H9 (cell line): ENCODE measurements at regions not wholly inside any gene's neighbourhood (a gene's known extent, or its start where the extent isn't known, plus 50 kb on each side); places are given as distances from the start of the nearest gene placed in this dataset.

Source experiments
- DNase-seq: peaks from one replicate; pipeline ENCODE4 v3.0.0-alpha.2; 2017
- H2AFZ ChIP-seq: one replicate; pipeline ENCODE4 v1.6.1; 2013; ENCODE audit warnings: mild to moderate bottlenecking, low read length, control low read depth, moderate library complexity
- H2AK5ac ChIP-seq: 2 replicates; pipeline ENCODE4 v1.6.1; 2013; ENCODE audit warnings: low read length, control low read depth, mixed read lengths; ENCODE audit not compliant: insufficient read length
- H2BK120ac ChIP-seq: one replicate; pipeline ENCODE4 v1.6.1; 2013; ENCODE audit warnings: low read depth, mild to moderate bottlenecking, low read length, control low read depth, inconsistent platforms; ENCODE audit not compliant: poor library complexity, severe bottlenecking
- H2BK12ac ChIP-seq: 2 replicates; pipeline ENCODE4 v1.6.1; 2013; ENCODE audit warnings: low read length, control low read depth, mixed read lengths, low read depth; ENCODE audit not compliant: insufficient read length
- H2BK15ac ChIP-seq: 2 replicates; pipeline ENCODE4 v1.6.1; 2013; ENCODE audit warnings: low read depth, low read length, control low read depth
- H2BK20ac ChIP-seq: one replicate; pipeline ENCODE4 v1.6.1; 2013; ENCODE audit warnings: low read depth, mild to moderate bottlenecking, low read length, control low read depth, inconsistent platforms; ENCODE audit not compliant: poor library complexity, severe bottlenecking
- H2BK5ac ChIP-seq: 2 replicates; pipeline ENCODE4 v1.6.1; 2013; ENCODE audit warnings: low read length, control low read depth, mixed read lengths; ENCODE audit not compliant: insufficient read length
- H3K14ac ChIP-seq: 2 replicates; pipeline ENCODE4 v1.6.1; 2013; ENCODE audit warnings: low read length, control low read depth; ENCODE audit not compliant: insufficient read depth
- H3K18ac ChIP-seq: 2 replicates; pipeline ENCODE4 v1.6.1; 2013; ENCODE audit warnings: low read depth, mild to moderate bottlenecking, mixed read lengths, low read length, control low read depth; ENCODE audit not compliant: insufficient read length
- H3K23ac ChIP-seq: 2 replicates; pipeline ENCODE4 v1.6.1; 2013; ENCODE audit warnings: low read length, control low read depth, mixed read lengths, low read depth; ENCODE audit not compliant: insufficient read length
- H3K23me2 ChIP-seq: 2 replicates; pipeline ENCODE4 v1.6.1; 2013; ENCODE audit warnings: low read depth, mild to moderate bottlenecking, mixed read lengths, low read length, control low read depth; ENCODE audit not compliant: insufficient read length, poor library complexity, severe bottlenecking
- H3K27ac ChIP-seq: 2 replicates; pipeline ENCODE4 v1.5.1; 2013; ENCODE audit warnings: low read length, control low read depth, mixed read lengths, low read depth; ENCODE audit not compliant: insufficient read length
- H3K27me3 ChIP-seq: 2 replicates; pipeline ENCODE4 v1.6.1; 2013; ENCODE audit warnings: low read length, control low read depth, inconsistent platforms; ENCODE audit not compliant: insufficient read depth
- H3K4ac ChIP-seq: 2 replicates; pipeline ENCODE4 v1.6.1; 2013; ENCODE audit warnings: low read depth, mild to moderate bottlenecking, control low read depth, inconsistent platforms, low read length, moderate library complexity
- H3K4me1 ChIP-seq: 2 replicates; pipeline ENCODE4 v1.6.1; 2013; ENCODE audit warnings: low read length, control low read depth, inconsistent platforms; ENCODE audit not compliant: insufficient read depth
- H3K4me2 ChIP-seq: 2 replicates; pipeline ENCODE4 v1.6.1; 2013; ENCODE audit warnings: low read length, control low read depth, mixed read lengths; ENCODE audit not compliant: insufficient read length, insufficient read depth
- H3K56ac ChIP-seq: 2 replicates; pipeline ENCODE4 v1.6.1; 2013; ENCODE audit warnings: low read depth, mild to moderate bottlenecking, mixed read lengths, low read length, control low read depth; ENCODE audit not compliant: insufficient read length
- H3K79me1 ChIP-seq: 2 replicates; pipeline ENCODE4 v1.6.1; 2013; ENCODE audit warnings: low read depth, mild to moderate bottlenecking, moderate library complexity, low read length, control low read depth, inconsistent platforms; ENCODE audit not compliant: insufficient read depth, poor library complexity, severe bottlenecking
- H3K79me2 ChIP-seq: 2 replicates; pipeline ENCODE4 v1.6.1; 2013; ENCODE audit warnings: low read length, control low read depth, inconsistent platforms; ENCODE audit not compliant: insufficient read depth
- H3K9ac ChIP-seq: 2 replicates; pipeline ENCODE4 v1.6.1; 2013; ENCODE audit warnings: low read length, control low read depth, mixed read lengths; ENCODE audit not compliant: insufficient read length; ENCODE audit errors: extremely low read depth
- H3K9me3 ChIP-seq: one replicate; pipeline ENCODE4 v1.6.1; 2013; ENCODE audit warnings: low read depth, low read length, inconsistent platforms; ENCODE audit not compliant: control insufficient read depth
- H3T11ph ChIP-seq: one replicate; pipeline ENCODE4 v1.6.1; 2013; ENCODE audit warnings: mild to moderate bottlenecking, low read length, control low read depth, inconsistent platforms
- H4K20me1 ChIP-seq: one replicate; pipeline ENCODE4 v1.6.1; 2013; ENCODE audit not compliant: control insufficient read depth, insufficient read length, insufficient read depth
- H4K5ac ChIP-seq: 2 replicates; pipeline ENCODE4 v1.6.1; 2013; ENCODE audit warnings: low read depth, mild to moderate bottlenecking, mixed read lengths, low read length, control low read depth; ENCODE audit not compliant: insufficient read length
- H4K8ac ChIP-seq: replicated peaks from 2 replicates; pipeline ENCODE4 v1.6.1; 2013; ENCODE audit warnings: low read length, control low read depth, mixed read lengths, low read depth; ENCODE audit not compliant: insufficient read length
- H4K91ac ChIP-seq: 2 replicates; pipeline ENCODE4 v1.6.1; 2013; ENCODE audit warnings: low read depth, mild to moderate bottlenecking, moderate library complexity, mixed read lengths, low read length, control low read depth; ENCODE audit not compliant: insufficient read length
- H3K27ac Mint-ChIP-seq, 3 experiments: 2 replicates in 2 of 3; 3 replicates in 1 of 3; pipeline ENCODE4 v1.8.0; 2020 to 2021; ENCODE audit warnings: mixed read lengths in 3 of 3, mild to moderate bottlenecking in 1 of 3, moderate library complexity in 1 of 3
- H3K27me3 Mint-ChIP-seq: 2 replicates; pipeline ENCODE4 v1.8.0; 2021; ENCODE audit warnings: low read depth, mild to moderate bottlenecking, moderate library complexity, mixed read lengths
- H3K36me3 Mint-ChIP-seq, 3 experiments: 2 replicates in 2 of 3; 3 replicates in 1 of 3; pipeline ENCODE4 v1.8.0; 2020 to 2021; ENCODE audit warnings: low read depth in 3 of 3, mixed read lengths in 3 of 3; ENCODE audit not compliant: insufficient read depth in 1 of 3
- H3K4me1 Mint-ChIP-seq, 2 experiments: 2 replicates each; pipeline ENCODE4 v1.8.0; 2020; ENCODE audit warnings: mixed read lengths in 2 of 2
- H3K4me3 Mint-ChIP-seq, 2 experiments: 2 replicates in 1 of 2; 3 replicates in 1 of 2; pipeline ENCODE4 v1.8.0; 2020 to 2021; ENCODE audit warnings: mild to moderate bottlenecking in 2 of 2, mixed read lengths in 2 of 2, moderate library complexity in 1 of 2
- H3K9me3 Mint-ChIP-seq, 2 experiments: 2 replicates in 1 of 2; 3 replicates in 1 of 2; pipeline ENCODE4 v1.8.0; 2020; ENCODE audit warnings: mild to moderate bottlenecking in 2 of 2, mixed read lengths in 2 of 2, moderate library complexity in 1 of 2
- CTCF ChIP-seq: fragments of 200-600 bp; sonication (generic); conservative IDR thresholded peaks from 3 replicates; pipeline ENCODE4 v1.8.0; 2021; ENCODE audit warnings: antibody characterized with exemption, mild to moderate bottlenecking
- WGBS: extraction: QIAGEN DNeasy Blood & Tissue Kit; methylation state at CpG from one replicate; pipeline ENCODE4 v1.1.7; 2013; ENCODE audit warnings: missing lambda C conversion rate, low lambda C conversion rate, mixed read lengths; ENCODE audit not compliant: insufficient read length; ENCODE audit errors: extremely low coverage; 5-methylcytosine and 5-hydroxymethylcytosine counted together

GRCh38 chr2:118209727-118210126 is 121.5 kb downstream of the INSIG2 start:
- peaks cover 4% of the 10 kb centered on the region; the same call in 1 of the 2 replicates for H3K27me3 Mint-ChIP-seq
- H2BK12ac ChIP-seq, result no peak overlapping the region
- no CpG with 5 or more reads among the region's 1 CpG for WGBS

More at GRCh38 chr2:118209727-118210126, 121.5 kb downstream of the INSIG2 start:
- Histone ChIP-seq H2BK15ac (no peak overlapping the region), H3K14ac (no peak overlapping the region), H4K8ac (no peak overlapping the region), H3K79me1 (no peaks in the 10 kb centered on the region), H3K56ac (no peak overlapping the region), H3T11ph (no peak overlapping the region), H2BK5ac (no peak overlapping the region), H3K9me3 (no peaks in the 10 kb centered on the region), H3K9ac (no peak overlapping the region), H3K4me1 (no peaks in the 10 kb centered on the region), H3K27me3 (no peaks in the 10 kb centered on the region), H2BK20ac (no peak overlapping the region), H3K23ac (no peak overlapping the region), H4K91ac (no peak overlapping the region), H3K4ac (no peak overlapping the region), H2BK120ac (no peak overlapping the region), H2AK5ac (no peak overlapping the region), H3K79me2 (no peaks in the 10 kb centered on the region), H2AFZ (no peak overlapping the region), H3K27ac (no peak overlapping the region), H4K5ac (no peak overlapping the region), H3K4me2 (no peak overlapping the region), H3K18ac (no peak overlapping the region), H4K20me1 (no peaks in the 10 kb centered on the region), H3K23me2 (no peaks in the 10 kb centered on the region)
- DNase-seq, result no peak
- no peak for TF ChIP-seq CTCF
- no peak overlapping the region for H3K4me3 Mint-ChIP-seq
- no peak overlapping the region for H3K27ac Mint-ChIP-seq
- no peaks in the 10 kb centered on the region for H3K4me1 Mint-ChIP-seq
- no peaks in the 10 kb centered on the region for H3K36me3 Mint-ChIP-seq
- peaks cover 0 to 3% of the 10 kb centered on the region in 2 experiments; a peak in 1 of 5 replicates for H3K9me3 Mint-ChIP-seq
